COLO668 (cell line): ENCODE measurements at regions not wholly inside any gene's neighbourhood (a gene's known extent, or its start where the extent isn't known, plus 50 kb on each side); places are given as distances from the start of the nearest gene placed in this dataset.

Source experiments
- DNase-seq: peaks from one replicate; lab custom pipeline; 2025; ENCODE audit not compliant: unreplicated experiment; lab: John Stamatoyannopoulos, UW

DNA sequence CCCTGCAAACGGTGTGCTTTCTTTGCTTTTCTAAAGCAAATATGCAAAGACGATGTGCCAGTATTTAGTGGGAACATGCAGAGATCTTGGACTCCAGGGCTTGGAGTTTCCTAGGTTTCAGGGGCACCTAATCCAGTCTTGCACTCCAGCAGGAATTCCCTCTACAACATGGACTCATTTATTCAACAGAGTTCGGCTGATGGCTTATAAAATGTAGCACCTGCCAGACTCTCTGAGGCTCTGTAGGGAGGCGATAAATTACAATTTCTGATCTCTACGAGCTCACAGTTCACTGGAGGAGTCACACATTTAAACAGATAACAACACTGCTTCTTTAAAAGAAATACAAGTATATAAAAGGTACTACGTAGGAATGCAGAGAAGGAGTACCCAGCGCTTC, 143.7 kb downstream of the FGF9 start:
- DNase-seq: no peak

DNA sequence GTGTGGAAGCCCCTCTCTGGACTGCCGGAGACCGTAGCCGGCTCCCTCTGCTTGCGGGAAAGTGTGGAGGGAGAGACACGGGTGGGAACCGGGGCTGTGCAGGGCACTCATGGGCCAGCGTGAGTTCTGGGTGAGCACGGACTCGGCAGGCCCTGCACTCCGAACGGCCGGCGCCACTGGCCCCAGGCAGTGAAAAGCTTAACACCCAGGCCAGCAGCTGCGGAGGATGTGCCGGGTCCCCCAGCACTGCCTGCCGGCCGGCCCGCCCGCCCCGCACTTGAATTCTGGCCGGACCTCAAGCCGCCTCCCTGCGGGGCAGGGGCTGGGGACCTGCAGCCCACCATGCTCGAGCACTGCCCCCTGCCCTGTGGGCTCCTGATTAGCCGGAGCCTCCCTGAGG, 147.0 kb downstream of the FGF9 start:
- DNase-seq: no peak

DNA sequence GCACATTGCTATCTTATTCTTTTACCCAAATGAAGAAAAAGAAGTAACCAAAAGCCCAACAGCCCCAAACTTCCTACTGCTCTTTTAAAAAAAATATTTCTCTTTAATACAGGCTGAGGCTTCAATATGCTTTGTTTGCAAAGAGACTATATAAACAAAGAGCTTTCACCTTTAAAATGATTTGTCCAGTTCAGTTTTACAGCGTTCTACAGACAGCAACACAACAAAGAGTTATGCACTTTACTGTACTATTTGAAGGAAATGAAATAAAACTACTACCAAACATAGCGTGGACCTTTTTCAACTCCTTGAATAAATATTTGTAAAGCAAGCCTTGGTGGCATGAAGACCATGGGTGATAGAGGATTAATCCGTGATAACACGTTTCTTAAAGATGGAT, 151.2 kb downstream of the FGF9 start:
- no peak for DNase-seq

DNA sequence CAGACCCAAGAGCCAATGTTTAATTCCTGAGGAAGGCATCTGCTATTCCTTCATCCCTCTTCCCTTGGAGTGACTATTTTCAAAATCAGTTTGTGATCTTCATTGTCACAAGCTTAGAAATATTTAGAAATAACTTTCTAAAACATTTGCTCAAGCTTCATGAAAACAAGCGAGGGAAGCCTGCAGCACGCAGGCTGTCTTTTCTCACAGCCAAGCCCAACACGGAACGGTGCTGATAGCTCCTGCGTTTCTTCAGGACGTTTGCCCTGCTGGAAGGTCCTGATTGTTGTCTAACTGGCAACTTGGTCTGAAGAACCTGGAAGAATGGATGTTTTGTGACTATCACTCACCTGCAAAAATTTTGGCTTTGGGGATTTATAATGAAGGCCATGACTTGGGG, 152.5 kb downstream of the FGF9 start:
- no peak for DNase-seq

DNA sequence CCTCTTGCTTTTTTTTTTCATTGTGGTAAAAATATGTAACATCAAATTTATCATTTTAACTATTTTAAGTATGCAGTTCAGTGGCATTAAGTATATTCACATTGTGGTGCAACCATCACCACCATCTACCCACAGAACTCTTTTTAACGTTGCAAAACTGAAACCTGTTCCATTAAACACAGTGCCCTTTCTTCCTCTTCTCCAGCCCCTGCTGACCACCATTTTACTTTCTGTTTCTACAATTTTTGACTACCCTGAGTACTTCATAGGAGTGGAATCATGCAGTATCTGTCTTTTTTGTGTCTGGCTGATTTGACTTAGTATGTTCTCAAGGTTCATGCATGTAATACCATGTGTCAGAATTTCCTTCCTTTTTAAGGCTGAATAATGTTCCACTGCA, 153.1 kb downstream of the FGF9 start:
- no peak for DNase-seq

DNA sequence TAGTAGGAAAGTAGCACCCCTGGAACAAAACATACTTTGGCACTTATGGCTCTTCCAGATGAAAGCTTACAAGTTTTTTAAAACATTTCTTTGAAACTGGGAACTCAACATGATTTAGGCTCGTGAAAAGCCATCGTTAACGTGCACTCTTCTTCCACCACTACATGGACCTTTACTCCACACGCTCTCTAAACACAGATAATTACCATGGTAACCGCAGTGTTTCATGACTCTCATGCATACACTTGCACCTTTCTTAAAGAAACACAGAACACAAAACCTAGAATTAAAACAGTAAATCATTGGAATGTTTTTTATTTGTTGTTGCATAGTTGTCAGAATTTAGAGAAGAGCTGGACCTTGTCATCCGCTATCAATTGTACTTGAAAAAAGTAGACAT, 154.3 kb downstream of the FGF9 start:
- no peak for DNase-seq

DNA sequence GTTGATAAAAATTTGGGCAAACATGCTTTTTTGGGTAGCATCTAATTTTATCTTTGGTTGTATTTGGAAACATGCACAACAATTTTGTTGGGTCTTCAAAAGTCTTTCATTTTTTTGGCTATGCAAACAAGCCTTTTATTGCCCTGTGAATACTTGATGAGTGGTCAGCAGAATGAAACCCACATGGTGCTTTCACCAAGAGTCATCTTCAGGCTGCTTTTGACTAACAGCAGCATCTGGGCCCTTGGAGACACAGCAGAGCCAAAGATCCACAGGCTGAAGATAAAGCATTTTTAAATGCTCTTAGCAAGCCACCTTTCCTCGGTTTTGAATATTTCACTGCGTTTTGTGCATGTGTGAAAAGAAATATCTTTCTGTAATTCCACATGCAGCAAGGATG, 154.9 kb downstream of the FGF9 start:
- no peak for DNase-seq

DNA sequence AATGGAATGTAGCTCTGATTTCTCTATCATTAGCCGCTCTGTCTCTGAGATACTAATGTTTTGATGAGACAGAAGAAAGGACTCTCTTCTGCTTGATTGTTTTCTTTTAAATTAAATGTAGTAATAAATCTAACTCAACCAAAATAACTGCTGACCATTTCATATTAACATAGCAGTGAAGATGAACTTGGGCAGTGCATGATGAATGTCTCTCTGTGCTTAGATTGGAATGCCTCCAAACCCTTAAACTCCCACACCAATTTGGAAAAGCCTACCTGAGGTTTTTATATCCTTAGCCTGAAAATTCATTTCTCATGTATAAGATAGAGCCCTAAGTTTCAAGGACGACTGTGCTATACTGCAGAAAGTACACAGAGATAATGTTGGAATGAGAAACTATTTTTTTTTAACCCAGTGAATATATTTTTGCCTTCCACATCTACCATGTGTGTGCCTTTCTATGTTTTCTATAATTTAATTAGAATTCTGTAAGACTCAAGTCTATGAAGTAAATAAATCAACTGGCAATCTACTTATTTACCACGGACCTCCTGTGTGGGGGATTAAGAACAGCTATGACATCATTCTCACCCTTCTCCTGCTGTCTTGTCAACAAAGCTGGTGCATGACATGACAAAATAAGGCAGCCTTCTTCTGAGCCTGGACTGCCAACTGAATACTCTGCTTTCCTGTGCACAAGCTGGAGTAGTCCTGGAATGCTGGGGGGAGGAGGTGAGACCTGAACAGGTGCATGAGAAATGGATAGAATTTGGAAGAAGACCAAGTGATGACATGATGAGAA, 155.5 kb downstream of the FGF9 start:
- no peak for DNase-seq

DNA sequence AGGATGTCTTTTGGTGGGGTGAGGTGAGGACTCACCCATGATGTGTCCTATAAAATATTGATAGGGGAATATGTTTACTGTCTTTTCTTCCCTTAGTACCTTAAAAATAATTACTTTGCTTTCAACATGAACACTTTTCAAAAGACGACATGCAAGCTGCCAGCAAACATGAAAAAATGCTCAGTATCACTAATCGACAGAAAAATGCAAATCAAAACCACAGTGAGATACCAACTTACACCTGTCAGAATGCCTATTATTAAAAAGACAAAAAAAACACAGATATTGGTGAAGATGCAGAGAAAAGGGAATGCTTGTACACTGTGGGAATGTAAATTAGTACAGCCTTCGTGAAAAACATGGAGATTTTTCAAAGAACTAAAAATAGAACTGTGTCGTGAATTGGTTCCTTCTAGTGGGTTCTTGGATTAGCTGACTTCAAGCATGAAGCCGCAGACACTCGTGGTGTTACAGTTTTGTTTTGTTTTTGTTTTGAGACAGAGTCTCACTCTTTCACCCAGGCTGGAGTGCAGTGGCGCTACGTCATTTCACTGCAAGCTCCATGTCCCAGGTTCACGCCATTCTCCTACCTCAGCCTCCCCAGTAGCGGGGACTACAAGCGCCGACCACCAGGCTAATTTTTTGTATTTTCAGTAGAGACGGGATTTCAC, 160.9 kb downstream of the FGF9 start:
- DNase-seq: no peak

DNA sequence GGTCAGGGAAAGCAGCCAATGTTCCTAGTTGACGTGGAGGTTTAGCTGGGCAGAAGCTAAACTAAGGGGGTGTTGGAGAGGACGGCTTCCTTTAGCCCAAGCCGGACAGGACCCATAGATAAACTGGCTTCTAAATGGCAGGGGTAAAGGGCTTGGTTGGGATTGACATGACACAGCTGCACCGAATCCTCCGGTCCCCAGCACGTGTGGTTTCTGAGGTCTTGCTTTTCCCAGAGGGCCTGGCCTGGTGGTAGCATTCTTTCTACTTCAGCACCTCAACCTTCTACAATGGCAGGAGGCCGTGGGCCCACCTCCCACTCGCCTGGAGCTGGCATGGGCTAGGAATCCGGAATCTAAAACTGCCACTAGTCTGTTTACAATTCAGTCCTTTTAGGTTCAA, 163.0 kb downstream of the FGF9 start:
- DNase-seq: no peak

DNA sequence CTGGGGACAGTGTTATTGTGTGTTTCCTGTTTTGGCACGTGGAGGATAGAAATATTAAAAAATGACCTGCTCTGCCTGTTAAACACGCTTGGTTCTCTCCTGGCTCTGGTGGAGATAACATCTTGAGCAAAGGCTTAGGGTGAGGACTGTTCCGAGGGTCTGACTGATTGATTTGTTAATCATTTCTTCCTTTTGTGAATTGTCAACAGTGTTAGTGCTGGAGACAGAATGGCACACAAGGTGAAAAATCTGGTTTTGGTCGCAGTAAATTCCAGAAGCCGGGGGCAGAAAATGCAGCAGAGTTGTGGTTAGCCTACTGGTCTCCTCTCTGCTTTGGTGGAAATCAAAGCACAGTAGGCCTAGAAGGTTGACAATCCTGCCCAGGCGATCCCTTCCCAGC, 163.6 kb downstream of the FGF9 start:
- no peak for DNase-seq

DNA sequence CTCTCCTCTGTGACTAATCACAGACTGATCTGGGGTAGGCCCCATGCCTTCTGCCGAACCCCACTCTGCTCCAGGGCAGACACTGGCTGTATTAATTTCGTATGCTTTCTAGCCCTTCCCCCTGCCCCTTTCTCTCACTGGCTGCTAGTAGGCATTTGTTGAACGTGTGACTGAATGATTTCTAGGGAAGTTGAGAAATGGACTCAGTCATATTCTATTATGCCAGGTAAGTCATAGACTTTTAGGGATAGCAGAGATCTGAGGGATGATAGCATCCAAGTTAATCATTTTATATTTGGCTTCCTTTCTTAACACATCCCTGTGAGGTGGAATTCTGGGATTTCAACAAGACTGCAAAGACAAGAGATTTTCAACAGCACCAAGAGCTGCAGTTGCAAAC, 166.4 kb downstream of the FGF9 start:
- no peak for DNase-seq

DNA sequence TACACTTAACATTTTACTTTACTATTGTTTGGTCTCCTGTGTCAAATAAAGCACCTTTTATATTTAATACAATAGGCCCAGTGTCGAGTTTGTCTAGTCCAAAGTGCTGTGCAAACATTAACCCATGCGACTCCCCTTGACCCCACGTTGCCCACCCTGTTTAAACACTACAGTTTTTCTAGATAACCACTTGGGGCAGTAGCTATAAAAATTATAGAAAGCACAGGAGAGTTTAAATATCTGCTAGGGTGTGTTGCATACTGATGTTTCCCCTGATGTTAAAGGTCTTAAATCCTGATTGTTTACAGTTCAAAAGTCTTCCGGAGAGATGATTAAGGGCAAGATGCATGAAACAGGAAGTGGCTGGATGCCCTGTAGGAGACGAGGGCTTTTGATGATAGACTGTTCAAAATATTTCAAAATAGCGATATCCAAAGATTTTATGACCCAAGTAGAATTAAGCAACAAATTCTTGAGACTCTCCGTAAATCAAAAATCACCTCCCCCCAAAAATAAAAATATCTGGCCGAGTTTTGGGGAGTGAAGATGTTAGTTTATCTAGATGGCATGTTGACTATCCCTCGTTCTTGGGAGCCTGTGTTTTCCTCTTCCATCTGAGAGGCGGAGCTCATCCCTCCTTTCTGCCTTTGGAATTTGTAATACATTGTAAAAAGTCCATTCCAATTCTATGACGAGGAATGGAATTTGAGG, 167.1 kb downstream of the FGF9 start:
- DNase-seq: no peak

DNA sequence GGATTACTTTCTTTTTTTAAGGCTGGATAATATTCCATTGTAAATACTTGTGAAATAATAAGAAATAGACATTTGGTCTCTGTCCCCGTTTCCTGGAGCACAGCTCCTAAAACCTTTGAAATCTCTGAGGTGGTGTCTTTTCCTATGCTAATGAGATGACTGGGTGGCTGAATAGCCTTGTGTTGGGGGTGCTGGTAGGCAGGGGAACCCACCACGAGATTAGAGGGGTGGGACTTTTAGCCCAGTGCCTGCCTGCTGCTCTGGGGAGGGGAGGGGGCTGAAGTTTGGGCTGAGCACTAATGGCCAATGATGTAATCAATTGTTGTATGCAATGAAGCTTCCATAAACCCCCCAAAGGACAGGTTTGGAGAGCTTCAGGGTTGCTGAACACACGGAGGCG, 175.7 kb downstream of the FGF9 start:
- no peak for DNase-seq

DNA sequence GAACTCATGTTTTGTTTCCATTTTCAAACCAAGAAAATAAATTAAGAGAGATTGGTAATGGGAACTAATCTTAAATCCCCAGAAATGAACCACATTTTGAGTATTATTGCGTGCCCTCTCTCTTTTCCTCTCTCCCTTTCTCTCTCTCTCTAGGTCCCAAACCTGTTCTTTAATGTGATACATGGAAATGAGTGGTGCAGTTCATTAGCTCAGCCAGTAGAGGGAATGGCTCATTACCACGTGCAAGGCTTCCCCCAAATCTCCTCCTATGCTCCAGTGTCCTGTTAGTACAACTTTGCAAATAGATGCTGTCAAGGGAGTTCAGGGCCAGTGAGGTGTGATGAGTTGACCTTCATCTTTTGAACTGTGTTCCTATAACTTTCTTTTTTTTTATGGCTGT, 178.4 kb downstream of the FGF9 start:
- peak; percentile 45 for DNase-seq

DNA sequence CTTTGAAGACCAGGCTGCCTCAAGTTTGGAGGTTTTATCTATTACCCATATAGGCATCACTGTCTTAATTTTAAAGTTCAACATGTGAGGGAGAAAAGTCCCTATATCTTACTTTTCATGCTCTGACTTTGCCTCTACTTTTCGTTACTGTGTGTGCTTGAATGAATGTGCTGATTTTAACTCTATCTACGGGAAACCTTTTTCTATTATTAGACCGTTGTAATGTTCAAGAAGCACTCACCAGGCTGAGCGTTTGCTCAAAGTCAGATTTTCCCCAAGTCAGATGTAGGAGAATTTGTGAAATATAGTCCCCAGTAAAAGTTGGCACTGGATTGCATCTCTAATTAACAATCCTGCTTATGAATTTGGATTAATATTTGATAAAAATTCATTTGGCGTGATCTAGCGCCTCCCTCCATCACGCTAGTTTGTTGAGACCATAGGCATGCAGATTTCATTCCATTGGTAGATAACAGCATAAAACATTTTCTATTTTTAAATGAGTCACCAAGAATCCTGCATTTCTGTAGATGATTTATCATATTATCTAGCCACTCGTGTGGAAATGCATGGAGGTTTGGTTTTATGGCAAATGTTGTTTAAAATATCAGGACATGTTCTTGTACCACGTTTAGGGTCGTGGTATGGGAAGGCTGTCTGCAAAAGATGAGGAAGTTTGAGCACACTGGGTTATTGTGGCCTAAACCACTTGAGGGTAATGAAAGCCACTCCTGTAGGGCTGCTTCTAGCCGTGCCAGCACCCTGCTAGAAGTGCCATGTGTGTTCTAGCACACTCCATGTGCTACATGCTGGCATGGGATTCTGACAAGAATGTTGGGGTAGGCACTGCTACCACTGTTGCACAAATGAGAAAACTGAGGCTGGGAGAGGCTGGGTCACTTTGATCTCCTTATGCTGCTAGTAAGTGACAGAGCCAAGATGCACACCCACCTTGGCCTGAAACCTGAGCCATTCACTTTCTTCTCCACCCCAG, 179.4 kb downstream of the FGF9 start:
- DNase-seq: no peak

DNA sequence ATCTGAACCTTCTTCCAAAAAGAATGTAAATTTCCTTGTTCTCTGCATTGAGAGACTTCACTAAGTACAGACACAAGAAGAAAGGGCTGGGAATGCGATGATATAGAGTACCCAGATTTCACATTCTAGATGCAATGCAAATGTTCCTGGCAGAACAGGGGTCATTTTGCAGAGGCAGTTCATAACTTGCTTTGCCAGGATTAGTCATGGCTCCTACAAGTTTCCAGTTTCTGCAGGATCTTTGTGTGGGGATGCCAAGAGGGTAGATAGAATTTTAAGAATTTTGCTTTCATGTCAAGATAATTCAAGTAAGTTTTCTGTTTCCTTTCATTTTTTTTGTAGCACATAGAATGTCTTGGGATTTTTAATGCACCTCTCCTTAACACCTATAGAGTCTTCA, 181.2 kb downstream of the FGF9 start:
- DNase-seq: no peak

DNA sequence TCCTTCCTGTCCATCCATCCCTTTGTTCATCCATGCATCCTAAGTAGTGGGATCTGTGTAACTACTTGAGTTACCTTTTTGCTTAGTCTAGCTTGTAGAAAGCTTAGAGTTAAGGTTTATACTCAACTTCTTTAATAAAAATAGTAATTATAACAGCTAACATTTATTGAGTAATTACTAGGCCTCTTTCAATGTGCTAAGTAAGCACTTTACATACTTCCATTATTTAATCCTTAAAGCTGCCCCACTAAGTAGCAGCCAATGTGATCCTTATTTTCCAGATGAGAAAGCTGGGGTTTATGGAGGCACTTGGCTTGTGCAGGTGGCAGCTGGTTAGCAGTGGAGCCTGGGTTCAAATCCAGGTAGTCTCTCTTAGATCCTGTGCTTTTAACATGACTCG, 182.9 kb downstream of the FGF9 start:
- DNase-seq: no peak

DNA sequence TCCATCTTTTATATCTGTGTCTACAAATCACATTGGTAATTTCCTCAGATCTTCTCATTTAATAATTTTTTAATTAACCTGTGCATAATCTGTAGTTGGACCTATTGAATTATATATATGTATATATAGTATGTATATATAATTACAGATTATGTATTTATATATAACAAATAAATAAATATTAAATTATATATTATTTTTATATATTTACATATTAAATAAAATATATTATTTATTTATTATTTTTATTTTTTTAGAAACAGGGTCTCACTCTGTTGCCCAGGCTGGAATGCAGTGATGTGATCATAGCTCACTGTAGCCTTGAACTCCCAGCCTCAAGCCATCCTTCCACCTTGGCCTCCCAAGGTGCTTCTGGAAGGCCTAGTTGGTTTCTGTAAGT, 197.9 kb downstream of the FGF9 start:
- DNase-seq: no peak

DNA sequence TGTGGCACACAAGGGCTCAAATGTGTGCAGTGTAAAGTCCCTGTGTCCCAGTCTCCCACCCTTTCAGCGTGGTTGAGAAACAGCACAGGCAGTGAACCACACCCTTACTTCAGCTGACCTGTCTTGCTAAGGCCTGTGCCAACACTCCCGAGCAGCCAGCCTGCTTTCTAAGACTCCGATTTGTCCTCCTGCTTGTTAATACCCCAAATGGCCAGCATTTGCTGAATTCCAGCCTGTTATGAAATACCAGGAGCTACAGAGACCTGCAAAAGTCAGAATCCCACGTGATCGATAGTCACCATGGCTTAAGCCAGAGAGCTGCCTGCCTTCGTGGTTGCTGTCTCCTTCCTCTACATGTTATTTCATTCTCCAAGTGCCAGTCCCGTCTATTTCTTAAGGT, 200.5 kb downstream of the FGF9 start:
- no peak for DNase-seq

DNA sequence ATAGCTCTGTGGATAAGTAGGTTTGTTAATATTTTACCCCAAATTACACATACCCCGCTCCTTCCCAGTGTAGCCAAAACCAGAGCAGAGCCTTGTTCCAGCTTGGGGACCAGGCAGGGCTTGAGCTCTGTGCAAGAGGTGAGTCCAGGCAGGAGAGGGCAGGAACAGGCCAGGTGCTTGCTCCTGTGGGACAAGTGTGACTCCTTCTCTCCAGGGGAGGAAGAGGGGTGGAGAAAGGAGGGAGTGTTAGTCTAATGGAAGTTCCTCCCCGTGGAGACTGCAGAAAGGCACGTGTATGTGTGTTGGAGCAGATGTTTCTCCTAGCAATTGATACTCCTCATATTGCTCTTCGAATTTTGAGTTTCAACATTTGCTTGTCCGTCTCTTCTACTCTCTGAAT, 201.0 kb downstream of the FGF9 start:
- no peak for DNase-seq
